ENCODE measurements at regions not wholly inside any gene's neighbourhood (a gene's known extent, or its start where the extent isn't known, plus 50 kb on each side); places are given as distances from the start of the nearest gene placed in this dataset.

DNA sequence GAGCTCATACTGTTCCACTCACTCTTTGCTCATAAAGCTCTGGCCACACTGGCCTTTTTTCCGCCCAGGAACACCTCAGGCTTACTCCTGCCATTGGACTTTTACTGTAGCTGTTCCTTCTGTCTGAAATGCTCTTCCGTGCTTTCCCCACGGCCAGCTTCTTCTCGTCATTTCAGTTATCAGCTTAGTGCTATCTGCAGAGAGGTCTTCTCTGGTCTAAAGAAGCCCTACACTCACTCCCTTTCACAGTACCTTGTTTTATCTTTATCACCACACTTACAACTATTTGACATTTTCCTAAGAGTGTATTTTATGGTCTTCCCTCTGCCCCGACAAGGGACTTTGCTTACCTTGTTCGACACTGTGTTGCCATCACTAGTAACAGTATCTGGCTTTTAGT, 388.1 kb upstream of the SPRED2 start:
- TF ChIP-seq, protein P1, sequence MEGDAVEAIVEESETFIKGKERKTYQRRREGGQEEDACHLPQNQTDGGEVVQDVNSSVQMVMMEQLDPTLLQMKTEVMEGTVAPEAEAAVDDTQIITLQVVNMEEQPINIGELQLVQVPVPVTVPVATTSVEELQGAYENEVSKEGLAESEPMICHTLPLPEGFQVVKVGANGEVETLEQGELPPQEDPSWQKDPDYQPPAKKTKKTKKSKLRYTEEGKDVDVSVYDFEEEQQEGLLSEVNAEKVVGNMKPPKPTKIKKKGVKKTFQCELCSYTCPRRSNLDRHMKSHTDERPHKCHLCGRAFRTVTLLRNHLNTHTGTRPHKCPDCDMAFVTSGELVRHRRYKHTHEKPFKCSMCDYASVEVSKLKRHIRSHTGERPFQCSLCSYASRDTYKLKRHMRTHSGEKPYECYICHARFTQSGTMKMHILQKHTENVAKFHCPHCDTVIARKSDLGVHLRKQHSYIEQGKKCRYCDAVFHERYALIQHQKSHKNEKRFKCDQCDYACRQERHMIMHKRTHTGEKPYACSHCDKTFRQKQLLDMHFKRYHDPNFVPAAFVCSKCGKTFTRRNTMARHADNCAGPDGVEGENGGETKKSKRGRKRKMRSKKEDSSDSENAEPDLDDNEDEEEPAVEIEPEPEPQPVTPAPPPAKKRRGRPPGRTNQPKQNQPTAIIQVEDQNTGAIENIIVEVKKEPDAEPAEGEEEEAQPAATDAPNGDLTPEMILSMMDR (IDR thresholded peaks at IDR 0.05), result no peak
- TF ChIP-seq POLR2A (IDR thresholded peaks at IDR 0.05) (no peak), POLR2AphosphoS5 (IDR thresholded peaks at IDR 0.05) (no peak), EP300 (IDR thresholded peaks at IDR 0.05) (no peak)

All from gastroesophageal sphincter (tissue), 3 donors.